Psoas muscle (tissue), 7 donors: ENCODE measurements at regions not wholly inside any gene's neighbourhood (a gene's known extent, or its start where the extent isn't known, plus 50 kb on each side); places are given as distances from the start of the nearest gene placed in this dataset.

ENCODE experiments used
- ATAC-seq, 4 donors: fragments of 200-7000 bp; cut with Tn5 transposase; one replicate each; pipeline ENCODE4 v1.9.1; 2020; ENCODE audit warnings: moderate library complexity in 3 of 4, mild to moderate bottlenecking in 2 of 4
- DNase-seq, 2 donors: peaks; one replicate each; pipeline ENCODE4 v3.0.0-alpha.2; 2020
- H3K27ac ChIP-seq: fragments of 200-600 bp; one replicate; pipeline ENCODE4 v1.8.0; 2022
- H3K27me3 ChIP-seq, 3 donors: fragments of 200-600 bp in 1 of 3; one replicate each; pipeline versions ENCODE4 v1.6.1 to v1.8.0; 2013 to 2022; ENCODE audit warnings: low read length in 2 of 3, mild to moderate bottlenecking in 2 of 3, moderate library complexity in 1 of 3; ENCODE audit not compliant: insufficient read depth in 3 of 3
- H3K36me3 ChIP-seq, 2 donors: fragments of 200-600 bp in 1 of 2; one replicate each; pipeline versions ENCODE4 v1.6.1 to v1.8.0; 2013 to 2022; ENCODE audit warnings: low read depth in 1 of 2, mild to moderate bottlenecking in 1 of 2, moderate library complexity in 1 of 2; ENCODE audit not compliant: insufficient read depth in 1 of 2
- H3K4me1 ChIP-seq: fragments of 200-600 bp; one replicate; pipeline ENCODE4 v1.8.0; 2022
- H3K4me3 ChIP-seq: fragments of 200-600 bp; one replicate; pipeline ENCODE4 v1.8.0; 2022; ENCODE audit warnings: mild to moderate bottlenecking
- H3K9me3 ChIP-seq: fragments of 200-600 bp; one replicate; pipeline ENCODE4 v1.8.0; 2022
- CTCF ChIP-seq: fragments of 200-600 bp; IDR thresholded peaks from one replicate; pipeline ENCODE4 v1.8.0; 2022; ENCODE audit warnings: antibody characterized with exemption
- WGBS, 3 donors: extraction: QIAGEN DNeasy Blood & Tissue Kit; methylation state at CpG; one replicate each; pipeline versions ENCODE4 v1.1.6 to v1.1.7; 2013; 5-methylcytosine and 5-hydroxymethylcytosine counted together
- intact Hi-C, 2 donors: fragments of 100-400 bp; cut with DNase I; formaldehyde crosslinking; loops; one replicate each; pipeline versions ENCODE4 v1.11.0 to v1.14.2; 2022
- donor health status: healthy with polysubstance abuse.
- donor health status: DM: no; HTN: no; CAD: no; lungs with moderate emphysema.
- donor health status: Bipolar disorder and iron deficiency.
- donor health status: healthy.
- donor health status: DM: yes; HTN: yes; CAD: no.
- donor health status: DM: no; HTN: no; CAD: no.
- donor health status: DM: yes; HTN: yes; CAD: no.

GRCh38 chr7:35316549-35316948, 62.6 kb upstream of the TBX20 start:
- 80 to 92% (median 86%) methylated on average over 1 of the region's 1 CpG for WGBS, 3 donors

GRCh38 chr7:35315517-35315916, 61.6 kb upstream of the TBX20 start:
- Histone ChIP-seq H3K4me1 (no peaks in the 10 kb centered on the region), H3K27me3 (peaks cover 0 to 1% (median 0%) of the 10 kb centered on the region in 3 donors), H3K27ac (no peak overlapping the region), H3K4me3 (no peak overlapping the region), H3K9me3 (no peaks in the 10 kb centered on the region), H3K36me3 (no peaks in the 10 kb centered on the region)
- ATAC-seq (no peak), DNase-seq (no peak)
- intact Hi-C loops, result no loop called here
- 90 to 95% (median 90%) methylated on average over 2 of the region's 2 CpGs for WGBS, 3 donors
- no peak for TF ChIP-seq CTCF

More at GRCh38 chr7:35316549-35316948, 62.6 kb upstream of the TBX20 start:
- TF ChIP-seq CTCF, result no peak
- no peak overlapping the region for H3K4me3 ChIP-seq
- intact Hi-C loops, result no loop called here
- H3K36me3 ChIP-seq, result no peaks in the 10 kb centered on the region
- ATAC-seq (no peak), DNase-seq (no peak)
- H3K27me3 ChIP-seq, result peaks cover 0 to 1% (median 0%) of the 10 kb centered on the region in 3 donors
- H3K9me3 ChIP-seq, result no peaks in the 10 kb centered on the region
- no peaks in the 10 kb centered on the region for H3K4me1 ChIP-seq
- H3K27ac ChIP-seq, result no peak overlapping the region

- Histone ChIP-seq H3K36me3 (no peaks in the 10 kb centered on the region), H3K27me3 (peaks cover 0 to 1% (median 0%) of the 10 kb centered on the region in 3 donors), H3K27ac (no peak overlapping the region), H3K4me3 (no peak overlapping the region), H3K9me3 (no peaks in the 10 kb centered on the region), H3K4me1 (no peaks in the 10 kb centered on the region)
- no peak for DNase-seq
- TF ChIP-seq CTCF, result no peak
- intact Hi-C loops, result no loop called here
- ATAC-seq, result no peak
- 75 to 79% (median 78%) methylated on average over 2 of the region's 2 CpGs for WGBS, 3 donors
Observed at GRCh38 chr7:35314354-35314753, 60.5 kb upstream of the TBX20 start.

- peaks cover 0 to 1% (median 0%) of the 10 kb centered on the region in 3 donors for H3K27me3 ChIP-seq
- H3K9me3 ChIP-seq, result no peaks in the 10 kb centered on the region
- no peaks in the 10 kb centered on the region for H3K4me1 ChIP-seq
- WGBS, 3 donors, result 49 to 61% (median 57%) methylated on average over 1 of the region's 1 CpG
- H3K36me3 ChIP-seq, result no peaks in the 10 kb centered on the region
- H3K4me3 ChIP-seq, result no peak overlapping the region
- no peak for ATAC-seq
- no peak for DNase-seq
- TF ChIP-seq CTCF, result no peak
- no peak overlapping the region for H3K27ac ChIP-seq
- intact Hi-C loops, result no loop called here
Observed at GRCh38 chr7:35313575-35313974, 59.7 kb upstream of the TBX20 start.
